Activated gamma-delta T cell treated with anti-CD3 and anti-CD28 coated beads, Interleukin-2, amount 50 U/mL, for 16 hours (primary cell): ENCODE measurements at regions not wholly inside any gene's neighbourhood (a gene's known extent, or its start where the extent isn't known, plus 50 kb on each side); places are given as distances from the start of the nearest gene placed in this dataset.
"Not testable (repeated sequence)": the region's sequence is repeated elsewhere in the genome, so short reads cannot be mapped to it uniquely, and the experiment has no call there.

Experiments
- DNase-seq: peaks from one replicate; pipeline ENCODE4 v3.0.0-alpha.2; 2020; ENCODE audit warnings: low read depth

GRCh38 chr2:144124882-144125281 lies 395.0 kb downstream of the ZEB2 start:
- no peak for DNase-seq

- no peak for DNase-seq
These were observed 399.4 kb downstream of the ZEB2 start for GRCh38 chr2:144120487-144120886.

- no peak for DNase-seq
These were observed 402.8 kb downstream of the ZEB2 start for GRCh38 chr2:144117086-144117485.

DNA sequence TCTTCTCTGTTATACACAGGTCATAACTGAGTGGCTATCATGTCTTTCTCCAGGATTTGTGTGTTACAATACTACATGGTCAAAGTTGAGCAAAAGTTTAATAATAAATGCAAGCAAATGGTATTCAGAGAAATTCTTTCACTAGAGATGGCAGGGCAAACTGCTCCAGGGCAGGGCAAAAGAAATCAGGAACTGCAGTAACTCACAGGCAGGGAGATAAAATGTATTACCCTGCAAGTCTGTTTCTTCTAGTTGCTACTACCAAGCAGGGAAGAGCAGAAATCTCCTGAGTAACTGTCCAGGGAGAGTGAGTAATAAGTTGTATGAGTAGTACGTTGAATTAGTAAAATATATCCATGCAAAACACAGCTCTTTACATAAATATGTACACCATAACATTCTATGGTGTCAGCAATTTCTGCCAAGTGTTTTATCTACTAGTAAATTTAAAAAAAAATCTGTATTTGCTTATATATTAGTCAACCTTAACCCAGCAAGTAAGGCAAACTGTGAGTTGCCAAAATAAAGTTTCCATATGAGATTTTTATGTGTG lies 404.1 kb downstream of the ZEB2 start:
- no peak for DNase-seq

DNA sequence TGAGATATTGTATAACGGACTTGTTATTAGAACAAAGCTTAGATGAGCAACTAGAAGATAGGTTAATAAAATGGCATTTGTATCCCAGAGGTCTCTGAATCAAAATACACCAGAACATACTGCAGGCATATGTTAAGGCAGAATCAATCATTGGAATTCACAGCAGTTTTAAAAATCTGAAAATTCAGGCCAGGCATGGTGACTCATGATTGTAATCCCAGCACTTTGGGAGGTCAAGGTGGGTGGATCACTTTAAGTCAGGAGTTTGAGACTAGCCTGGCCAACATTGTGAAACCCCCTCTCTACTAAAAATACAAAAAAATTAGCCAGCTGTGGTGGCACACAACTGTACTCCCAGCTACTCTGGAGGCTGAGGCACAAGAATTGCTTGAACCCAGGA lies 405.2 kb downstream of the ZEB2 start:
- DNase-seq: no peak

DNA sequence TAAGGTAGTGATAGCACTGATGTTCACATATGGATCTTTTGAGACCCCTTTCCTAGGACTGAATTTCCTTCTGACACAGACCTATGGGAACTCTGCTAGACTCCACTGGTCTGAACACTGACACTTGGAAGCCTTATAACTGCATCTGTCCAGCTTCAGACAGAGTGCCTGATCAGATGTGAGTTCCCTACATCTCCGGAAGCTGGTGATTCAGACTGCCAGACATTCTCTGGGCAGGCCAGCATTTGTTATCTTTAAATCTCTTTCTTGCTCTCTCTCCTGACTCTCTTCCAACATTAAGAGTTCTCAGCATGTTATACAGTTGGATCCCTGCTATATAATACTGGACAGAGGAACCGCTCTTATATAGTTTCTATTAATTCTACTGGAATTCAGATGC lies 408.5 kb downstream of the ZEB2 start:
- DNase-seq: no peak

DNA sequence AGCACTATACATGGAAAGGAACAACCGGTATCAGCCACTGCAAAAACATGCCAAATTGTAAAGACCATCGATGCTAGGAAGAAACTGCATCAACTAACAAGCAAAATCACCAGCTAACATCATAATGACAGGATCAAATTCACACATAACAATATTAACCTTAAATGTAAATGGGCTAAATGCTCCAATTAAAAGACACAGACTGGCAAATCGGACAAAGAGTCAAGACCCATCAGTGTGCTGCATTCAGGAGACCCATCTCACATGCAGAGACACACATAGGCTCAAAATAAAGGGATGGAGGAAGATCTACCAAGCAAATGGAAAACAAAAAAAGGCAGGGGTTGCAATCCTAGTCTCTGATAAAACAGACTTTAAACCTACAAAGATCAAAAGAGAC lies 413.8 kb downstream of the ZEB2 start:
- DNase-seq: not testable (repeated sequence)

GRCh38 chr2:144102386-144102785 lies 417.5 kb downstream of the ZEB2 start:
- DNase-seq: no peak

GRCh38 chr2:144099780-144100377 lies 420.0 kb downstream of the ZEB2 start:
- DNase-seq: no peak

DNA sequence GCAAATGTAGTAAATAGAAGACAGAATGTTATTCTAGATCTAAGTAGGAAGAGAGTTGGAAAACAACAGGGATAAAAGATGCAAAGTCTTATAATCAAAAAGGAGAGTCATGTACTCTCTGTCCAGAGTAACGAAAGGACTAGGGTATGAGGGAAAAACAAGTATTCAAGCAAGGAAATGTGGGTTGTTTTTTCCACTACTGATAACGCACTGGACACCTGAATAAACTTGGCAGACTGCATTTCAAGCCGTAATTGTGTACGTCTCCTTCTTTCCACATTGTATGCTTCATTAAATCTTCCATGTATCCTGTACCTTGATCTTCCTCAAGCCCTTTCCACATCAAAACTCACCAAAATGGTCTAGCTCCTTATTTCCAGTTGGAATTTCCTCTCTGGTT lies 420.6 kb downstream of the ZEB2 start:
- DNase-seq: no peak

DNA sequence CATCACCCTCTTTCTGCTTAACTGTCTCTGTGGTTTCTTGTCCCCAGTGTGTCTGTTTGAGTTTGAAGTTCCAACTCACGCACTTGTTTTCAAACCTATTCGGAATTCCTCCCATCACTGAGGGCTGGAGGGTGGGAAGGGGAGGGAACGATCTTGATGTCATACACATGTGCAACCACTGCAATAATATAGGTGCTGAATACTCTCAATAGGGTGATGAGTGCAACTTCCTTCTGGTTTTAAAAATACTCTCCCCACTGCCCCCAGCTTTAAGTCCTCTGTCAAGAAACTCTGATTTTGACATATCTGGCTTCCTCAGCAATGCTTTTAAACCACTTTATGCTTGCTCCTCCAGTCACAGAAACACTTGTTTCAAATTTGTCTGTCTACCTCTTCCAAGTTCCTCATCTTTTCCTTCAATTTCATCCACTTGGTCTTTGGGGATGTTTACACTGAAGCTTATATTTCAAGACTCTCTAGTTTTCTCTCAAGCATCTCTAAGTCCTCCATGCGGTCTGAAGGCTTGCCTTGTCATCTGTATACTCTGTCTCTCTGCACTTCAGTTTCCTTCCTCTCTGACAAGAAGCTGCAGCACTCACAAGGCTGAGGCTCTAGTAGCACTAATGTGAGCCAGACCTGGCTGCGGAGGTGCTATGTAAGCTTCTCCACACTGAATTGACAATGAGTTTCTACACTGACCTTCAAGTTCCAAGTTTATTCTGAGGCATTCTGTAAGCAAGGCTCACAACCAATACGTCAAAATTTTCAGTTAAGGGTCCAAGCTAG lies 422.3 kb downstream of the ZEB2 start:
- no peak for DNase-seq

DNA sequence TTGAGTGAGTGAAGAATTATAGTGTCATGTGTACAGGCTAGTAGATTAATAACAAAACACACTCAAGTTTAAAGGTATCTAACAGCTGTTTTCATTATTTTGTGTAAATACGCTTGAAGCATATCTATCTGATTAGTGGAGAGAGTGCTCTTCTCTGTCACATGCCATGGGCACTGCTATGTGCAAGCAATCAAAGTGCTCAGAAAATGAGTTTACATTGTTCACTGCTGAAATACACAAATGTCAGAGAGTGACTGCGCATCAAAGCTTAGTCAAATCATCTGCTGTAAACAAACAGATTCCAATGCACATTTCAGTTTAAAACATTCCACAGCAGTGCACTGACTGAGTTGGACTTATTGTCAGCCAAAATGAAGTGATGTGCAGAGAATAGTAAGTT lies 423.4 kb downstream of the ZEB2 start:
- DNase-seq: no peak

- no peak for DNase-seq
These were observed 425.3 kb downstream of the ZEB2 start for GRCh38 chr2:144094408-144095151.

- no peak for DNase-seq
These were observed 428.3 kb downstream of the ZEB2 start for GRCh38 chr2:144091622-144092021.

- no peak for DNase-seq
These were observed 431.1 kb downstream of the ZEB2 start for GRCh38 chr2:144088863-144089262.

DNA sequence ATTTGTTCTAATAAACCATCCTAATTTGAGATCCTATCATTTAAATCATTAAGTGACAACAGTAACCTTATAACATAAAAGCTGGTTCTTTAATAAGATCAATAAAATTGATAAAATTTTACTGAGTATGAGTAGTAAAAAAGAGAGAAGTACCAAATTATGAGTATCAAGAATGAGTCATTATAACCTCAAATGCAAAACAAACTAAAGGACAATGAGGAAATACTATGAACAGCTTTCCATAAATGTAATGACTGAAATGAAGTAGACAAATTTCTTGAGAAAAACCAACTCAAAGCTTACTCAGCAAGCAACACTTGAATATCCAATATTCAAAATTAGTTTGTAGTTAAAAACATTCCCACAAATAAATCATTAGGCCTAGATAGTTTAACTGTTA lies 433.0 kb downstream of the ZEB2 start:
- DNase-seq: no peak

DNA sequence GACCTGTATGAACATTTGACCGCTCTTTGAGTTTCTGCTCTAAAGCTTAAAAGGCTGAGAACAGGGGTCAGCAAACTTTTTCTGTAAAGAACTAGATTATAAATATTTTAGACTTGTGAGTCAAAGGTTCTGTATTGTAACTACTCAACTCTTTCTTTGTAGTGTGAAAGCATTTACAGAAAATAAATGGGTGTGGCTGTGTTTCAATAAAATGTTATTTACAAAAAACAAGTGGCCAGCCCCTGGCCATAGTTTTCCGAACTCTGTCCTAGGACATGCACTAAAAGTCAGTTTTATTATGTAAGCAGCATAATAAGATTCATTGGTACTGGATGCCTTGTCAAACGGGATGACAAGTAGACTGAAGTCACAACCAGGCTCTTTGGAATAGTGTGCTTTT lies 434.9 kb downstream of the ZEB2 start:
- no peak for DNase-seq

DNA sequence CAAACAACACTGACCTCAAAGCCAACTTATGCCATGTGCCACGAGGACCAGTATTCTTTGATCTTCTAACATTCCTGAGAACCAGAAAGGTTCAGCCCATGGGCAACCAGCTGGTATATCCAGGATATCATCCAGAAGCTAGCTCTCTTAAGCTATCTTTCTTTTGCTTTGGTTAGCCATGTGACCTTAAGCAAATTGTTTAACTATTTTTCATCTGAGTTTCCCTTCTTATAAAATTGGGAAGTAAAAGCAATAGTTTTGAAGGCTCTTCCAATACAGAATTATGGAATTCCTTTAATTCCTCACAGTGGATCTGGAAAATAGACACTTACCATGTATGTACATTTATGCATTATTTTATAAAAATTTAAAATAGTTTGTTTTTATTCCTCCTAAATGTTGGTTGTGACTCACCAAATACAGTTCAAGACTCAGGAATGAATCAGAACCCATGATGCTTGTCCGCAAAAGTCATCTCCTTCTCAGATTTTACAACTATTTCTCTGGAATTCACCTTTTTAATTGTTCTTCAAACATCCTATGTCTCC lies 435.7 kb downstream of the ZEB2 start:
- DNase-seq: no peak

DNA sequence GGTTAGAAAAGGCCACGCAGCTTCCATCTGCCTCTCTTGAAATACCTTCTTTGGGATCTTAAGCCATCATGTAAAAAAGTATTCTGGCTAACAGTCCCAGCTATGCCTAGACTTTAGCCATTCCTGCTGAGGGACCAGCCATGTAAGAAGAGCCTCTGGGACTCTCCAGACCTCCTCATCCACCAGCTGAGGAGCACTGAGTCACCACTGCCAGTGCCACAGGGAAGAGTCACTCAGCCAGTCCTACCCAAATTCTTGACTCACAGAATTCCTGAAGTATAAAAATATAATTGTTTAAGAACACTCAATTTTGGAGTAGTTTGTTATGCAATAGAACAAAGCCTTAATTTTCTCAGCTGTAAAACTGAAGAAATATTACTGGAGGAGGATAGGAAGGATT lies 436.7 kb downstream of the ZEB2 start:
- DNase-seq: no peak

DNA sequence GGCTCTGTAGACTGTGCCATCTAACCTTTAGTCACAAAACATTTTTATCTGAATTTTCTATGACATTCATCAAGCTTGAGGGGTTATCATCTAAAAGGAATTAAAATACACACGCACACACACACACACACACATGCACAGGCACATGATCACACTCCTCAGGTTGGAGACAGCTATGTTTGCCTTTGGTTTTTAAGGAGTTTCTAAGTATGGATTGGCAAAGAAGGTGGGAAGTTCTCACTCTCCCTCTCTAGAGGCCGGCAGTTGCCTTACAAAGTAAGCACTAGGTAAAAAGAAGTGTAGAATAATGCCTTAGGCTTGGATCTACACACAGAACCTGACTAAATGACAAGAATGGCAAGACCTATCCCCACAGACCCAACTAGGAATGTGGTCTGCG lies 437.1 kb downstream of the ZEB2 start:
- DNase-seq: no peak

GRCh38 chr2:144082327-144082726 lies 437.6 kb downstream of the ZEB2 start:
- DNase-seq: no peak

DNA sequence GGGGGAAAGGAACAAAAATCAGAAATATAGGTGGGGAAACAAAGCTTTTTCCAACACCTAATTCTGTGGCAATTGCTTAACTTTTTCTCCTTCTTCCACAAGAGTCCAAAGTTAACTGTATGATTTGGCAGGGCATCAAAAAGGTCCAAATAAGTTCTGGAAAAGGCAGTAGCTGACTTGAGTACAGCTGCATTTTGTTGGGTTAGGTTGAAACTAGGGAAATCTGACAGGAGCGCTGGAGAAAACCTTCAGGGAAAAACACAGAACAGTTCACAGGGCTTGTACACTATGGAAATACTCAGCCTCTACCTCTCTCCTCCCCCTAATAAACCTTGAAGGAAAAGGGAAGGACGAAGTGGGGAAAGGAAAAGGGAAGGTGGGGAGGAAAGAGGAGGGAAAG lies 438.6 kb downstream of the ZEB2 start:
- no peak for DNase-seq

GRCh38 chr2:144079803-144080202 lies 440.1 kb downstream of the ZEB2 start:
- DNase-seq: no peak
